GM23338 (cell line): ENCODE measurements at regions not wholly inside any gene's neighbourhood (a gene's known extent, or its start where the extent isn't known, plus 50 kb on each side); places are given as distances from the start of the nearest gene placed in this dataset.

Experiments
- CREB1 ChIP-seq: fragments of 250-450 bp; sonication (Bioruptor Pico); IDR thresholded peaks from 2 replicates; pipeline ENCODE4 v1.5.0; 2020; ENCODE audit warnings: low read depth, mild to moderate bottlenecking, moderate library complexity
- EZH2 ChIP-seq: fragments of 200-600 bp; sonication (generic); IDR thresholded peaks from one replicate; pipeline ENCODE4 v1.8.0; 2017; ENCODE audit warnings: antibody characterized with exemption, mild to moderate bottlenecking, low read depth; ENCODE audit not compliant: unreplicated experiment
- EZH2phosphoT487 ChIP-seq: fragments of 200-600 bp; sonication (generic); IDR thresholded peaks from one replicate; pipeline ENCODE4 v1.8.1; 2018; ENCODE audit warnings: antibody characterized with exemption; ENCODE audit not compliant: unreplicated experiment
- JUNB ChIP-seq: IDR thresholded peaks from one replicate; pipeline ENCODE4 v1.6.1; 2016; ENCODE audit warnings: antibody characterized with exemption; ENCODE audit not compliant: unreplicated experiment
- POLR2AphosphoS5 ChIP-seq: IDR thresholded peaks from 2 replicates; pipeline ENCODE4 v1.6.1; 2016; ENCODE audit warnings: antibody characterized with exemption, low read depth
- STAT1 ChIP-seq: IDR thresholded peaks from one replicate; pipeline ENCODE4 v1.6.1; 2016; ENCODE audit warnings: antibody characterized with exemption; ENCODE audit not compliant: unreplicated experiment
- ZNF114 ChIP-seq: fragments of 250-450 bp; sonication (Bioruptor Pico); IDR thresholded peaks from 2 replicates; pipeline ENCODE4 v1.5.0; 2020; ENCODE audit warnings: mild to moderate bottlenecking, moderate library complexity
- TF ChIP-seq, protein P1 (sequence below), 2 experiments: fragments of 200-600 bp in 1 of 2; sonication (generic) in 1 of 2; conservative IDR thresholded peaks; 2 replicates each; pipeline versions ENCODE4 v1.5.1 to v1.6.1; 2016 to 2017; ENCODE audit warnings: antibody characterized with exemption in 2 of 2, low read depth in 2 of 2, mild to moderate bottlenecking in 2 of 2, moderate library complexity in 1 of 2
- TF ChIP-seq, protein P2 (sequence below): IDR thresholded peaks from one replicate; pipeline ENCODE4 v1.6.1; 2018; ENCODE audit warnings: antibody characterized with exemption; ENCODE audit not compliant: unreplicated experiment
- TF ChIP-seq, protein P3 (sequence below): IDR thresholded peaks from 2 replicates; pipeline ENCODE4 v1.6.1; 2016; ENCODE audit warnings: antibody characterized with exemption

DNA sequence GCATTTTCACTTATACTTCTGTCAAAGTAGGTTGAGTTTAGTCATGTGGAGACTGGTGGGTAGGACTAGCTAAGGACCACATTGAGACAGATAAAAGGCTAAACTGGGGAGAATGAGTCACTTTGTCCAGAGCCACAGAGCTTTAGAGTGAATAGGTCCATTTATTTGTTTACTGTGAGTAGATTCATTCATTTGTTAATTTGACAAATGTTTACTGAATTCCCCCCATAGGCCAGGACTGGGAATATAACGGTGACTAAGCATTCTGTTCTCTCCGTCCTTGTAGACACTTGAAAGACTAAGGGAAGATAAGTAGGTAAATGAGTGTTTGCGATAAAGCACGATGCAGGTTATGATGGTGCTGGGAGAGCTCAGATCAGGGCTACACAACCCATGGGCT, 699.7 kb upstream of the ID4 start:
- TF ChIP-seq, protein P1, sequence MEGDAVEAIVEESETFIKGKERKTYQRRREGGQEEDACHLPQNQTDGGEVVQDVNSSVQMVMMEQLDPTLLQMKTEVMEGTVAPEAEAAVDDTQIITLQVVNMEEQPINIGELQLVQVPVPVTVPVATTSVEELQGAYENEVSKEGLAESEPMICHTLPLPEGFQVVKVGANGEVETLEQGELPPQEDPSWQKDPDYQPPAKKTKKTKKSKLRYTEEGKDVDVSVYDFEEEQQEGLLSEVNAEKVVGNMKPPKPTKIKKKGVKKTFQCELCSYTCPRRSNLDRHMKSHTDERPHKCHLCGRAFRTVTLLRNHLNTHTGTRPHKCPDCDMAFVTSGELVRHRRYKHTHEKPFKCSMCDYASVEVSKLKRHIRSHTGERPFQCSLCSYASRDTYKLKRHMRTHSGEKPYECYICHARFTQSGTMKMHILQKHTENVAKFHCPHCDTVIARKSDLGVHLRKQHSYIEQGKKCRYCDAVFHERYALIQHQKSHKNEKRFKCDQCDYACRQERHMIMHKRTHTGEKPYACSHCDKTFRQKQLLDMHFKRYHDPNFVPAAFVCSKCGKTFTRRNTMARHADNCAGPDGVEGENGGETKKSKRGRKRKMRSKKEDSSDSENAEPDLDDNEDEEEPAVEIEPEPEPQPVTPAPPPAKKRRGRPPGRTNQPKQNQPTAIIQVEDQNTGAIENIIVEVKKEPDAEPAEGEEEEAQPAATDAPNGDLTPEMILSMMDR (conservative IDR thresholded peaks at IDR 0.05; ENCODE audit: low read depth in 2 of 2), result no peak
- TF ChIP-seq EZH2phosphoT487, result no peak
- TF ChIP-seq EZH2, result no peak
- TF ChIP-seq CREB1 (CRISPR knock-in tag), result no peak
- TF ChIP-seq, protein P2, sequence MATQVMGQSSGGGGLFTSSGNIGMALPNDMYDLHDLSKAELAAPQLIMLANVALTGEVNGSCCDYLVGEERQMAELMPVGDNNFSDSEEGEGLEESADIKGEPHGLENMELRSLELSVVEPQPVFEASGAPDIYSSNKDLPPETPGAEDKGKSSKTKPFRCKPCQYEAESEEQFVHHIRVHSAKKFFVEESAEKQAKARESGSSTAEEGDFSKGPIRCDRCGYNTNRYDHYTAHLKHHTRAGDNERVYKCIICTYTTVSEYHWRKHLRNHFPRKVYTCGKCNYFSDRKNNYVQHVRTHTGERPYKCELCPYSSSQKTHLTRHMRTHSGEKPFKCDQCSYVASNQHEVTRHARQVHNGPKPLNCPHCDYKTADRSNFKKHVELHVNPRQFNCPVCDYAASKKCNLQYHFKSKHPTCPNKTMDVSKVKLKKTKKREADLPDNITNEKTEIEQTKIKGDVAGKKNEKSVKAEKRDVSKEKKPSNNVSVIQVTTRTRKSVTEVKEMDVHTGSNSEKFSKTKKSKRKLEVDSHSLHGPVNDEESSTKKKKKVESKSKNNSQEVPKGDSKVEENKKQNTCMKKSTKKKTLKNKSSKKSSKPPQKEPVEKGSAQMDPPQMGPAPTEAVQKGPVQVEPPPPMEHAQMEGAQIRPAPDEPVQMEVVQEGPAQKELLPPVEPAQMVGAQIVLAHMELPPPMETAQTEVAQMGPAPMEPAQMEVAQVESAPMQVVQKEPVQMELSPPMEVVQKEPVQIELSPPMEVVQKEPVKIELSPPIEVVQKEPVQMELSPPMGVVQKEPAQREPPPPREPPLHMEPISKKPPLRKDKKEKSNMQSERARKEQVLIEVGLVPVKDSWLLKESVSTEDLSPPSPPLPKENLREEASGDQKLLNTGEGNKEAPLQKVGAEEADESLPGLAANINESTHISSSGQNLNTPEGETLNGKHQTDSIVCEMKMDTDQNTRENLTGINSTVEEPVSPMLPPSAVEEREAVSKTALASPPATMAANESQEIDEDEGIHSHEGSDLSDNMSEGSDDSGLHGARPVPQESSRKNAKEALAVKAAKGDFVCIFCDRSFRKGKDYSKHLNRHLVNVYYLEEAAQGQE, result no peak
- TF ChIP-seq POLR2AphosphoS5, result no peak
- TF ChIP-seq, protein P3, sequence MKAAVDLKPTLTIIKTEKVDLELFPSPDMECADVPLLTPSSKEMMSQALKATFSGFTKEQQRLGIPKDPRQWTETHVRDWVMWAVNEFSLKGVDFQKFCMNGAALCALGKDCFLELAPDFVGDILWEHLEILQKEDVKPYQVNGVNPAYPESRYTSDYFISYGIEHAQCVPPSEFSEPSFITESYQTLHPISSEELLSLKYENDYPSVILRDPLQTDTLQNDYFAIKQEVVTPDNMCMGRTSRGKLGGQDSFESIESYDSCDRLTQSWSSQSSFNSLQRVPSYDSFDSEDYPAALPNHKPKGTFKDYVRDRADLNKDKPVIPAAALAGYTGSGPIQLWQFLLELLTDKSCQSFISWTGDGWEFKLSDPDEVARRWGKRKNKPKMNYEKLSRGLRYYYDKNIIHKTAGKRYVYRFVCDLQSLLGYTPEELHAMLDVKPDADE, result no peak
- no peak for TF ChIP-seq JUNB
- TF ChIP-seq ZNF114, result no peak
- TF ChIP-seq STAT1, result no peak
